Keratinocyte (primary cell): ENCODE measurements at regions not wholly inside any gene's neighbourhood (a gene's known extent, or its start where the extent isn't known, plus 50 kb on each side); places are given as distances from the start of the nearest gene placed in this dataset.

ENCODE experiments used
- DNase-seq: peaks from one replicate; pipeline ENCODE4 v3.0.0-alpha.2; 2011; ENCODE audit warnings: low read depth, missing footprints, low spot score
- FAIRE-seq: peaks from 2 replicates; lab custom pipeline; 2011; peaks lifted over from hg19 to GRCh38; lab: Jason Lieb, UNC
- H2AFZ ChIP-seq: 2 replicates; pipeline ENCODE4 v1.6.0; 2012; ENCODE audit warnings: low read length, control low read depth, inconsistent platforms; ENCODE audit not compliant: control insufficient read depth
- H3K27ac ChIP-seq: 2 replicates; pipeline ENCODE4 v1.5.1; 2011; ENCODE audit warnings: low read length; ENCODE audit not compliant: control insufficient read depth, insufficient read depth
- H3K27me3 ChIP-seq: 3 replicates; pipeline ENCODE4 v1.6.0; 2011; ENCODE audit warnings: low read length; ENCODE audit not compliant: control insufficient read depth, insufficient read depth; ENCODE audit errors: extremely low read depth
- H3K36me3 ChIP-seq, 2 experiments: 2 replicates in 1 of 2; 3 replicates in 1 of 2; pipeline ENCODE4 v1.5.1; 2011; ENCODE audit warnings: low read length in 2 of 2, mild to moderate bottlenecking in 1 of 2; ENCODE audit not compliant: control insufficient read depth in 2 of 2, insufficient read depth in 2 of 2; ENCODE audit errors: extremely low read depth in 1 of 2
- H3K4me1 ChIP-seq: 3 replicates; pipeline ENCODE4 v1.5.1; 2011; ENCODE audit warnings: low read length; ENCODE audit not compliant: control insufficient read depth, insufficient read depth; ENCODE audit errors: extremely low read depth
- H3K4me2 ChIP-seq: 3 replicates; pipeline ENCODE4 v1.6.0; 2011; ENCODE audit warnings: low read depth, low read length; ENCODE audit not compliant: control insufficient read depth, insufficient read depth; ENCODE audit errors: extremely low read depth
- H3K4me3 ChIP-seq, 3 experiments: fragments of 200-600 bp in 1 of 3; sonication (generic) in 1 of 3; 2 replicates in 2 of 3; 3 replicates in 1 of 3; pipeline ENCODE4 v1.5.1; 2011 to 2016; ENCODE audit warnings: low read length in 3 of 3, mild to moderate bottlenecking in 3 of 3, control low read depth in 2 of 3, inconsistent platforms in 1 of 3, low read depth in 1 of 3, mixed read lengths in 1 of 3, mixed run types in 1 of 3, moderate library complexity in 1 of 3; ENCODE audit not compliant: control insufficient read depth in 2 of 3, insufficient read depth in 2 of 3; ENCODE audit errors: extremely low read depth in 1 of 3
- H3K79me2 ChIP-seq: 2 replicates; pipeline ENCODE4 v1.6.0; 2012; ENCODE audit warnings: low read length; ENCODE audit not compliant: control insufficient read depth, insufficient read depth
- H3K9ac ChIP-seq: 3 replicates; pipeline ENCODE4 v1.6.0; 2011; ENCODE audit warnings: low read length; ENCODE audit not compliant: control insufficient read depth, insufficient read depth; ENCODE audit errors: extremely low read depth
- H3K9me1 ChIP-seq: 3 replicates; pipeline ENCODE4 v1.6.0; 2011; ENCODE audit warnings: low read length; ENCODE audit not compliant: control insufficient read depth, insufficient read depth; ENCODE audit errors: extremely low read depth
- H3K9me3 ChIP-seq: 2 replicates; pipeline ENCODE4 v1.5.1; 2012; ENCODE audit warnings: low read depth, low read length; ENCODE audit not compliant: control insufficient read depth
- H4K20me1 ChIP-seq: 3 replicates; pipeline ENCODE4 v1.6.0; 2011; ENCODE audit warnings: low read length; ENCODE audit not compliant: control insufficient read depth, insufficient read depth; ENCODE audit errors: extremely low read depth
- CTCF ChIP-seq, 3 experiments: IDR thresholded peaks in 1 of 3; conservative IDR thresholded peaks in 1 of 3; optimal IDR thresholded peaks in 1 of 3; 2 replicates in 2 of 3; 3 replicates in 1 of 3; pipeline versions ENCODE3 to v1.5.1; 2011; ENCODE audit warnings: low read length in 3 of 3, mild to moderate bottlenecking in 3 of 3, moderate library complexity in 2 of 3, control low read depth in 1 of 3, inconsistent platforms in 1 of 3; ENCODE audit not compliant: insufficient read depth in 2 of 3; ENCODE audit errors: extremely low read depth in 1 of 3
- EZH2 ChIP-seq: IDR thresholded peaks from one replicate; pipeline ENCODE4 v1.6.1; 2012; ENCODE audit warnings: inconsistent platforms, mild to moderate bottlenecking, low read length, moderate library complexity
- dilution Hi-C: fragments of 300-500 bp; cut with MboI; formaldehyde crosslinking; loops from one replicate; pipeline ENCODE4 v1.7.0; 2020; ENCODE audit warnings: low sequenced_read_pairs; ENCODE audit not compliant: extremely low pct_ligation_motif_present

GRCh38 chr7:81884817-81885216 is 115.0 kb upstream of the HGF start:
- Histone ChIP-seq H3K79me2 (no peaks in the 10 kb centered on the region), H3K9me3 (no peaks in the 10 kb centered on the region), H3K4me1 (no peaks in the 10 kb centered on the region), H3K27ac (no peak overlapping the region), H4K20me1 (no peaks in the 10 kb centered on the region), H2AFZ (no peak overlapping the region), H3K4me3 (no peak overlapping the region), H3K36me3 (no peaks in the 10 kb centered on the region), H3K27me3 (no peaks in the 10 kb centered on the region), H3K9ac (no peak overlapping the region), H3K4me2 (no peak overlapping the region), H3K9me1 (no peaks in the 10 kb centered on the region)
- FAIRE-seq (no peak), DNase-seq (no peak)
- dilution Hi-C loops: no loop called here
- TF ChIP-seq EZH2: no peak

DNA sequence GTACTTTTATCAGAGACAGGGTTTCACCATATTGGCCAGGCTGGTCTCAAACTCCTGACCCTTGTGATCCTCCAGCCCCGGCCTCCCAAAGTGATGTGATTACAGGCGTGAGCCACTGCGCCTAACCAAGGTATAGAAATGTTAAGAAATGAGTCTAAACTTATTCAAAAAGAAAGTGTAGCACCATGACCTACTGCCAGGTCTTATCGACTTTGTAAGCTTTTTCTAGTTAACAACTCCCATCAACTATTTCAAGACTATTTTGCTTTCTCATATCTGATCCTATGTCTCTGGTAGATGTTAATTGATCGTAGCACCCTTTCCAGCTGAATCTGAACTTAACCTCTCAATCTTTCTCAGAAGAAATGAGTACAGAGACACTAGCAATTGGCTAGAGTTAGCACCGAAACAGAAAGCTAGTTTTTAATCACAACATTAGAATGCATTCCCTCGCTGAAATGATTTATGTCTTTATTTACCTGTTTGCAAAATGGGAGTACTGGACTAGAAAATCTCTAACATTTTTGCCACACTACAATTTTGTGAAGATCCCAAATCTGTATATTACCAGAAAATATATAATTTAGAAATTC is 114.0 kb upstream of the HGF start:
- Histone ChIP-seq H3K27ac (no peak overlapping the region), H3K9me1 (no peaks in the 10 kb centered on the region), H3K4me3 (no peak overlapping the region), H2AFZ (no peak overlapping the region), H3K4me2 (no peak overlapping the region), H3K9me3 (no peaks in the 10 kb centered on the region), H3K36me3 (no peaks in the 10 kb centered on the region), H3K27me3 (no peaks in the 10 kb centered on the region), H3K4me1 (no peaks in the 10 kb centered on the region), H3K79me2 (no peaks in the 10 kb centered on the region), H3K9ac (no peak overlapping the region), H4K20me1 (no peaks in the 10 kb centered on the region)
- DNase-seq (no peak), FAIRE-seq (no peak)
- no peak for TF ChIP-seq CTCF (optimal IDR thresholded peaks at IDR 0.05 in 1 of 3, IDR thresholded peaks at IDR 0.05 in 1 of 3, conservative IDR thresholded peaks at IDR 0.05 in 1 of 3; ENCODE audit: extremely low read depth in 1 of 3, insufficient read depth in 2 of 3, low read length in 3 of 3)
- no peak for TF ChIP-seq EZH2
- dilution Hi-C loops: no loop called here

DNA sequence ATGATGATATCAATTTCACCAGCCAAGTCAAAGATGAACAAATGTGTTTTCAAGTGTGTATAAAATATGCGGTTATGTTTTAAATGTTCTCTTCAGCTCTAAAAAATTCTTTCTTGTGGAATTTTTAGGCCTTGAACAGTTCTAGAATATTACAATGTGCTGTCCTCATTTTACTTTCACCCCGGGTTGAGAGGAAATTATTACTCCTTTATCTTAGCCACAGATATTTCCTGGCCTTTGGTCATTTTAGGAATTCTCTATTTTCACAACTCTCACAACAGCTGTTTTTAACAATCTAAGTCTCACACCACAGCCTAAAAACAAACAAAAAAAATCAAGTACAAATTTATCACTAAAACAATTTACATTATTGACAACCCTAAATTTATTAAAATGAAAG is 112.2 kb upstream of the HGF start:
- no peak overlapping the region for H3K4me2 ChIP-seq
- dilution Hi-C loops: no loop called here
- FAIRE-seq: no peak

More for the DNA sequence above, 112.2 kb upstream of the HGF start:
- no peaks in the 10 kb centered on the region for H4K20me1 ChIP-seq
- H3K9me3 ChIP-seq: no peaks in the 10 kb centered on the region
- H3K79me2 ChIP-seq: no peaks in the 10 kb centered on the region
- no peak for DNase-seq
- no peaks in the 10 kb centered on the region for H3K9me1 ChIP-seq
- no peaks in the 10 kb centered on the region for H3K36me3 ChIP-seq
- TF ChIP-seq CTCF (optimal IDR thresholded peaks at IDR 0.05 in 1 of 3, IDR thresholded peaks at IDR 0.05 in 1 of 3, conservative IDR thresholded peaks at IDR 0.05 in 1 of 3; ENCODE audit: extremely low read depth in 1 of 3, insufficient read depth in 2 of 3, low read length in 3 of 3): no peak
- TF ChIP-seq EZH2: no peak
- H3K9ac ChIP-seq: no peak overlapping the region
- H3K4me3 ChIP-seq: no peak overlapping the region
- no peaks in the 10 kb centered on the region for H3K4me1 ChIP-seq
- no peaks in the 10 kb centered on the region for H3K27me3 ChIP-seq
- no peak overlapping the region for H3K27ac ChIP-seq
- no peak overlapping the region for H2AFZ ChIP-seq
